ENCODE measurements at regions not wholly inside any gene's neighbourhood (a gene's known extent, or its start where the extent isn't known, plus 50 kb on each side); places are given as distances from the start of the nearest gene placed in this dataset.

DNA sequence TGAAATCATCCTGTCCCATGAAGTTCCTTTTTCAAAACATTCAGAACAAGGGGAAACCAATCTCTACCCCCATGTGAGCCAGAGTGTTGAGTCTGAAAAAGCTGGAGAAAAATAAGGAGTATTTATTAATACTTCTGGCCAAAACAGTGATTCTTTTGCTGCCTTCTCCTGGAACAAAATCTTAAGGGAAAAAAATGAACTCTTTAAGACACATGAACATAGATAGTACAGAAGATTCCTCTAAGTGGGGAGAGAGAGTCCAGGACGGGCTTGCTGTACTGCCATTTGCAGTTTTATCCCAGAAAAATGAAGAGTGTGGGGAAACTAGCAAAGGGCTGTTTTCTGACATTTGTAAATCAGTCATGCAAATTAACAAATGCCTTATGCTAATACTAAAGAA, 173.4 kb upstream of the CELF2 start:
- no peak overlapping the region for H3K27ac ChIP-seq
- POLR2A ChIA-PET (ENCODE audit: low non-redundant PET) = no interaction called here
- no peak for DNase-seq (ENCODE audit: low spot score)
- CTCF ChIA-PET = no interaction called here
- TF ChIP-seq, protein P1, sequence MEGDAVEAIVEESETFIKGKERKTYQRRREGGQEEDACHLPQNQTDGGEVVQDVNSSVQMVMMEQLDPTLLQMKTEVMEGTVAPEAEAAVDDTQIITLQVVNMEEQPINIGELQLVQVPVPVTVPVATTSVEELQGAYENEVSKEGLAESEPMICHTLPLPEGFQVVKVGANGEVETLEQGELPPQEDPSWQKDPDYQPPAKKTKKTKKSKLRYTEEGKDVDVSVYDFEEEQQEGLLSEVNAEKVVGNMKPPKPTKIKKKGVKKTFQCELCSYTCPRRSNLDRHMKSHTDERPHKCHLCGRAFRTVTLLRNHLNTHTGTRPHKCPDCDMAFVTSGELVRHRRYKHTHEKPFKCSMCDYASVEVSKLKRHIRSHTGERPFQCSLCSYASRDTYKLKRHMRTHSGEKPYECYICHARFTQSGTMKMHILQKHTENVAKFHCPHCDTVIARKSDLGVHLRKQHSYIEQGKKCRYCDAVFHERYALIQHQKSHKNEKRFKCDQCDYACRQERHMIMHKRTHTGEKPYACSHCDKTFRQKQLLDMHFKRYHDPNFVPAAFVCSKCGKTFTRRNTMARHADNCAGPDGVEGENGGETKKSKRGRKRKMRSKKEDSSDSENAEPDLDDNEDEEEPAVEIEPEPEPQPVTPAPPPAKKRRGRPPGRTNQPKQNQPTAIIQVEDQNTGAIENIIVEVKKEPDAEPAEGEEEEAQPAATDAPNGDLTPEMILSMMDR (conservative IDR thresholded peaks at IDR 0.05; ENCODE audit: low read depth) = no peak

DNA sequence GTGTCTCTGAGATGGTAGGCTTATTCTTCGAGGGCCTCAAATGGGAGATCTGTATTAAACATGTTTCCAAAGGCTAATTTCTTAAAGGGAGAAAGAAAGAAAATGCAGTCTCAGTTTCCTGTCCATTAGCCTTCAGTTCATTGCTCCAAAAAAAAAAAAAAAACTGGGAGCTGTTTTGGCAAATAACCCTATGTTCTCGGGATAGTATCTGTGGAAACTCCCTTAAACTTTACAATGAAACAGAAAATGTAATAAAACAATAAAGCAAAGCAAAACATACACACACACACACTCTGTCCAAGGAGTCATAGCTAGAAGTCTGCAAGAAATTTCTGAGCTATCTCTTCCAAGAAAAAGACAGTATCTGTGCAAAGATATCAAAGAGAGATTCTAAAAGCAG, 172.5 kb upstream of the CELF2 start:
- TF ChIP-seq, protein P1 (conservative IDR thresholded peaks at IDR 0.05; ENCODE audit: low read depth) = no peak
- no peak for DNase-seq (ENCODE audit: low spot score)
- ChIA-PET CTCF (interaction anchor here (0.6 kb wide), 1 partner anchor 47 kb away, joined by 3 read pairs; no protein-coding TSS in a partner anchor), POLR2A (ENCODE audit: low non-redundant PET) (no interaction called here)
- H3K27ac ChIP-seq = no peak overlapping the region

DNA sequence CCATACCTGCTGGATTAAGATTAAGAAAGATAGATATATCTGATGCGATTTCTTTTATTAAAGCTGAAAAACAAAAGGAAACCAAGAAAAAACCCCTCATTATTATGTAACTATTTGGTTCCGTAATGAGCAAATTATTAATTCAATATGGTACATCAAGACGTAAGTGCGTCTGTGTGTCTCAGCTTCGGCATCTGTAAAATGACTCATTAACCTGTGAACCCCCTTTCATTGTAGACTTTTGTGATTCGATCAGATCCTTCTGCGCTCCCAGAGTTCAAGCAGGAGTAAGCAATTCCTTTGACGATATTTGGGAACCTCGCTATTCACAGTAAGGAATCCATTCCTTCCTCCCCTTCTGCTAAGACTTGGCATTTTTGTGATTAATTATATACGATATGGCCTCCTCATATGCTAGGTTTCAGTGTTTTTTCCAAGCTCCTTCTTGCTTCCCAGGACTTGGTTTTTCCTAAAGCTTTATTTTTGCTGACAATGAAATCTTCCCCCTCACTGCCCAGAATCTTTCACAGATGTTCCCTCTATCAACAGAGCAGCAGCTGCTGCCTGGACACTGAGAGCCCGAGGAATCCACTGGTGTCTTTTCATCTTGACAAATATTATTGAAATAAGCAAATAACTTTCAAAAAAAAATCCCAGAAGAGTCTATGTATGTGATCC, 171.7 kb upstream of the CELF2 start:
- no peak overlapping the region for H3K27ac ChIP-seq
- ChIA-PET CTCF (interaction anchor here (0.6 kb wide), 1 partner anchor 47 kb away, joined by 3 read pairs; no protein-coding TSS in a partner anchor), POLR2A (ENCODE audit: low non-redundant PET) (no interaction called here)
- DNase-seq (ENCODE audit: low spot score) = no peak
- TF ChIP-seq, protein P1 (conservative IDR thresholded peaks at IDR 0.05; ENCODE audit: low read depth) = no peak

DNA sequence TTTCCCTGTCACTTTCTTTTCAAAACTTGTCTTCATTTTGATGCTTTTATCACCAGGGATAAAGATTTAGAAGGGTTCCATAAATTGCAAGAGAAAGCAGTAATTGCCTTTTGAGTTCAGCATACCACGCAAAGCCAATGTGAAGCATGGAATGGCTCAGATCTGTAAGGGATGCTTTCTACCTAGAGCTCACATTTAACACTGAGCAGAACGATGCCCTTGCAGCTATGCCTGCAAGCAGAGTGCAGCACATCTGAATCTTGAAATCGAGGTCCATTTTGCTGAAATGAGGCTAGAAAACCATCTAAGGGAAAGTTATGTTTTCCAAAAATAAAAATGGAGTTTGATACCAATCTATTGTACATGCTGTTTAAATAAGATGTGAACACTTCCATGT, 171.2 kb upstream of the CELF2 start:
- TF ChIP-seq, protein P1 (conservative IDR thresholded peaks at IDR 0.05; ENCODE audit: low read depth) = no peak
- ChIA-PET POLR2A (ENCODE audit: low non-redundant PET) (no interaction called here), CTCF (no interaction called here)
- no peak for DNase-seq (ENCODE audit: low spot score)
- no peak overlapping the region for H3K27ac ChIP-seq

DNA sequence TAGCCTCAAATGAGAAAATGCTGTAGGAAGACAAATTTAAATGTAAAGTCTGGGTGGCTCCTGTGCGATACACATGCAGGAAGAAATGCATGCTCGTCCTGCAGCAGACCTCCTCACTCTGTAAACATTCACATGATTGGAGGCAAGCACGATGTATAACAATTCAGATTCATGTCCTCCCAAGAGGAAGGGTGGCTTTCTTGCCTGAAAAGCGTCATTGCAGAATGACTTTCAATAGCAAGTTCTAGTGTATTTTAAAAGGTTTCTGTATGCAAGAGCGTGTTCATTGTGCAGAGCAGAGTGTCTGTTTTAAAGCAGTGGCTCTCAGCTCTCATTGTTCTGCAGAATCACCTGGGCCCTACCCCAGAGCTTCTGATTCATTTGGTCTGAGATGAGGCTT, 170.3 kb upstream of the CELF2 start:
- H3K27ac ChIP-seq = no peak overlapping the region
- CTCF ChIA-PET = no interaction called here
- TF ChIP-seq, protein P1 (conservative IDR thresholded peaks at IDR 0.05; ENCODE audit: low read depth) = no peak
- no peak for DNase-seq (ENCODE audit: low spot score)
- POLR2A ChIA-PET (ENCODE audit: low non-redundant PET) = no interaction called here

DNA sequence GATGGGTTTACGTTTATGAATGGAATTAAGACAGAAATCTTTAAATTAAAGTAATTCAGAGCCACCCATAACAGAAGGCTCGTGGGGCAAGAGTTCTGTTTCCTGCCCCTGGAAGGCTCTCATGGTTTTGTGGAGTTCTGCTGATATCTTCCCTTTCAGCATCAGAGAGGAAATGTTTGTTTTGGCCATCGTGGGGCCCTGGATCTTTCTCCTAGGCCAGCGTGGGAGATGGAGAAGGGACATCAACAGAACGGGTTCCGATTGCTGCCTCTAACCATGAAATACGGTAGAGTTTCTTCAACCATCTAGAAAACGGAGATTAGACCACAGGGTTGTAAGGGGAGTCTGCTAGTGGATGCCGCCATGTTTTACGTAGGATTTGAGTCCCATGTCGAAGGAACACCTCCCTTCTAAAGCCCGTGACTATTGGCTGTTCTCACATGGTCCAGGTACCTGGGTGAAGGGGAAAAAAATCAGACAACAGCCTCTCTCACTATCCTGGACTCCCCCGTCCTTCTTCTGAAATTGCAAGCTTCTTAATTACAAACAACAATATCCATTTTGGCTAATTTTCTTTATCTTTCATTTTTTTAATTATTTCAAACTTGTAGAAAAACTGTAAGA, 169.1 kb upstream of the CELF2 start:
- DNase-seq (ENCODE audit: low spot score) = no peak
- ChIA-PET CTCF (no interaction called here), POLR2A (ENCODE audit: low non-redundant PET) (no interaction called here)
- no peak overlapping the region for H3K27ac ChIP-seq
- TF ChIP-seq, protein P1 (conservative IDR thresholded peaks at IDR 0.05; ENCODE audit: low read depth) = no peak

Measured in RWPE1 (cell line).